ENCODE measurements at regions not wholly inside any gene's neighbourhood (a gene's known extent, or its start where the extent isn't known, plus 50 kb on each side); places are given as distances from the start of the nearest gene placed in this dataset.
A peak's percentile ranks its signal among the peaks of the same experiment; 100 is the strongest.
"Not testable (repeated sequence)": the region's sequence is repeated elsewhere in the genome, so short reads cannot be mapped to it uniquely, and the experiment has no call there.

GRCh38 chr12:31896514-31897039 is 62.6 kb upstream of the RESF1 start:
- Histone ChIP-seq H3K36me3 (no peaks in the 10 kb centered on the region), H3K9me3 (peaks cover 0 to 3% of the 10 kb centered on the region in 2 donors), H3K27ac (peak overlapping the region; percentile 35 to 56), H3K4me1 (peaks cover 0 to 15% of the 10 kb centered on the region in 2 donors), H3K4me3 (no peak overlapping the region), H3K27me3 (no peaks in the 10 kb centered on the region)
- DNase-seq (ENCODE audit: low spot score): no peak
- TF ChIP-seq, protein P1, sequence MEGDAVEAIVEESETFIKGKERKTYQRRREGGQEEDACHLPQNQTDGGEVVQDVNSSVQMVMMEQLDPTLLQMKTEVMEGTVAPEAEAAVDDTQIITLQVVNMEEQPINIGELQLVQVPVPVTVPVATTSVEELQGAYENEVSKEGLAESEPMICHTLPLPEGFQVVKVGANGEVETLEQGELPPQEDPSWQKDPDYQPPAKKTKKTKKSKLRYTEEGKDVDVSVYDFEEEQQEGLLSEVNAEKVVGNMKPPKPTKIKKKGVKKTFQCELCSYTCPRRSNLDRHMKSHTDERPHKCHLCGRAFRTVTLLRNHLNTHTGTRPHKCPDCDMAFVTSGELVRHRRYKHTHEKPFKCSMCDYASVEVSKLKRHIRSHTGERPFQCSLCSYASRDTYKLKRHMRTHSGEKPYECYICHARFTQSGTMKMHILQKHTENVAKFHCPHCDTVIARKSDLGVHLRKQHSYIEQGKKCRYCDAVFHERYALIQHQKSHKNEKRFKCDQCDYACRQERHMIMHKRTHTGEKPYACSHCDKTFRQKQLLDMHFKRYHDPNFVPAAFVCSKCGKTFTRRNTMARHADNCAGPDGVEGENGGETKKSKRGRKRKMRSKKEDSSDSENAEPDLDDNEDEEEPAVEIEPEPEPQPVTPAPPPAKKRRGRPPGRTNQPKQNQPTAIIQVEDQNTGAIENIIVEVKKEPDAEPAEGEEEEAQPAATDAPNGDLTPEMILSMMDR (IDR thresholded peaks at IDR 0.05): no peak

DNA sequence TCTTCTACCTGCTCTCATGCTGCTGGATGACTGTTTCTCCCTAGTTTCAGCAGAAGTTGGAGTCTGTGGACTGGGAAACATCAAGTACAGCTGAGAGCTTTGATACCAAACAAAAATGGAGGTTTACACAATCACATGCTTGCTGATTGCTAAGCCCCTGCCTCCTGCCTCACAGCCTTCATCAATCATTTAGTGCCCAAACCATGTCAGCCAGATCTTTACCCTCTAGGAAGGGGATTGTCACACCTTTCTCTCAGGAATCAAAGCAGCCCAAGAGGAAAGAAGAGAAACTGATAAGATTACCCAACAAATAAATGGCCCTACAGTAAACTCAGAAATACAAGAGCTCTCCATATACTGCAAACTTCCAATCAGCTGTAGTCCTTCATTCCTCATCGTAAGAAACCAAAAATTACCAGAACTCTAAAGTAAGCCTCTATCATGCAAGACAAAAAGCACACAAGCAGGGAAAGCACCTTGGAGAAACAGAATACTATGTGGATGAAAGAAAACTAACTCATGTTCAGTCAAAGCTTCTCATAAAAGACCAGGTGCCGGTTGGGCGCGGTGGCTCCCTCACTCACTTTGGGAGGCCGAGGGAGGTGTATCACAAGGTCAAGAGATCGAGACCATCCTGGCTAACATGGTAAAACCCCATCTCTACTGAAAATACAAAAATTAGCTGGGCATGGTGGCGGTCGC is 63.6 kb upstream of the RESF1 start:
- H3K4me3 ChIP-seq: no peak overlapping the region
- peak overlapping the region in 1 of 2 donors; percentile 11 for H3K27ac ChIP-seq
- no peak for DNase-seq (ENCODE audit: low spot score)
- H3K27me3 ChIP-seq: no peaks in the 10 kb centered on the region
- TF ChIP-seq, protein P1 (IDR thresholded peaks at IDR 0.05): no peak
- H3K9me3 ChIP-seq: peaks cover 0 to 3% of the 10 kb centered on the region in 2 donors
- no peaks in the 10 kb centered on the region for H3K36me3 ChIP-seq
- H3K4me1 ChIP-seq: peaks cover 0 to 15% of the 10 kb centered on the region in 2 donors

- H3K4me1 ChIP-seq: no peaks in the 10 kb centered on the region
- no peak overlapping the region for H3K27ac ChIP-seq
- TF ChIP-seq, protein P1 (IDR thresholded peaks at IDR 0.05): no peak
- no peaks in the 10 kb centered on the region for H3K27me3 ChIP-seq
- no peaks in the 10 kb centered on the region for H3K9me3 ChIP-seq
- no peaks in the 10 kb centered on the region for H3K36me3 ChIP-seq
- H3K4me3 ChIP-seq: no peak overlapping the region
- DNase-seq (ENCODE audit: low spot score): no peak
Observed at GRCh38 chr12:31890295-31891285, 68.6 kb upstream of the RESF1 start.

GRCh38 chr12:31887109-31887811 is 72.0 kb upstream of the RESF1 start:
- no peaks in the 10 kb centered on the region for H3K4me1 ChIP-seq
- no peaks in the 10 kb centered on the region for H3K27me3 ChIP-seq
- H3K27ac ChIP-seq: no peak overlapping the region
- TF ChIP-seq, protein P1 (IDR thresholded peaks at IDR 0.05): no peak
- DNase-seq (ENCODE audit: low spot score): no peak
- no peak overlapping the region for H3K4me3 ChIP-seq
- peaks cover 0 to 4% of the 10 kb centered on the region in 2 donors for H3K9me3 ChIP-seq
- no peaks in the 10 kb centered on the region for H3K36me3 ChIP-seq

GRCh38 chr12:31882682-31883081 is 76.5 kb upstream of the RESF1 start:
- H3K9me3 ChIP-seq; H3K4me3 ChIP-seq; H3K27me3 ChIP-seq; H3K36me3 ChIP-seq; H3K4me1 ChIP-seq; H3K27ac ChIP-seq; DNase-seq (ENCODE audit: low spot score): not testable (repeated sequence)
